Left renal cortex interstitium (tissue), 4 donors: ENCODE measurements at regions not wholly inside any gene's neighbourhood (a gene's known extent, or its start where the extent isn't known, plus 50 kb on each side); places are given as distances from the start of the nearest gene placed in this dataset.
A peak's percentile ranks its signal among the peaks of the same experiment; 100 is the strongest.

Experiments used
- DNase-seq, 4 donors: peaks; one replicate each; pipeline ENCODE4 v3.0.0-alpha.2; 2013; ENCODE audit warnings: low read depth in 4 of 4, low spot score in 2 of 4, missing footprints in 1 of 4

- no peak for DNase-seq
Observed at GRCh38 chr1:106755682-106756406, 300.6 kb upstream of the PRMT6 start.

GRCh38 chr1:106756752-106757151, 299.7 kb upstream of the PRMT6 start:
- DNase-seq: no peak

GRCh38 chr1:106768077-106768476, 288.4 kb upstream of the PRMT6 start:
- no peak for DNase-seq

GRCh38 chr1:106768501-106768900, 288.0 kb upstream of the PRMT6 start:
- no peak for DNase-seq

- no peak for DNase-seq
Observed at GRCh38 chr1:106773206-106773605, 283.3 kb upstream of the PRMT6 start.

- DNase-seq: no peak
Observed at GRCh38 chr1:106780066-106780465, 276.4 kb upstream of the PRMT6 start.

GRCh38 chr1:106780806-106781569, 275.5 kb upstream of the PRMT6 start:
- DNase-seq: no peak

GRCh38 chr1:106785176-106785575, 271.3 kb upstream of the PRMT6 start:
- peak in 1 of 4 donors; percentile 0 for DNase-seq

GRCh38 chr1:106787520-106787919, 269.0 kb upstream of the PRMT6 start:
- DNase-seq: no peak

GRCh38 chr1:106789686-106790085, 266.8 kb upstream of the PRMT6 start:
- DNase-seq: no peak

GRCh38 chr1:106791041-106791440, 265.4 kb upstream of the PRMT6 start:
- DNase-seq: no peak

- DNase-seq: no peak
Observed at GRCh38 chr1:106793651-106794050, 262.8 kb upstream of the PRMT6 start.

GRCh38 chr1:106798991-106799390, 257.5 kb upstream of the PRMT6 start:
- DNase-seq: no peak

GRCh38 chr1:106802181-106802580, 254.3 kb upstream of the PRMT6 start:
- DNase-seq: no peak

GRCh38 chr1:106814418-106814817, 242.1 kb upstream of the PRMT6 start:
- no peak for DNase-seq

- DNase-seq: no peak
Observed at GRCh38 chr1:106817575-106817974, 238.9 kb upstream of the PRMT6 start.

GRCh38 chr1:106831511-106831910, 225.0 kb upstream of the PRMT6 start:
- no peak for DNase-seq

GRCh38 chr1:106836708-106837107, 219.8 kb upstream of the PRMT6 start:
- no peak for DNase-seq

GRCh38 chr1:106843518-106843917, 213.0 kb upstream of the PRMT6 start:
- DNase-seq: no peak

GRCh38 chr1:106846656-106847055, 209.8 kb upstream of the PRMT6 start:
- no peak for DNase-seq

GRCh38 chr1:106861110-106861509, 195.4 kb upstream of the PRMT6 start:
- no peak for DNase-seq

- DNase-seq: no peak
Observed at GRCh38 chr1:106868828-106869227, 187.6 kb upstream of the PRMT6 start.
